Effector memory CD4-positive, alpha-beta T cell (primary cell): ENCODE measurements at regions not wholly inside any gene's neighbourhood (a gene's known extent, or its start where the extent isn't known, plus 50 kb on each side); places are given as distances from the start of the nearest gene placed in this dataset.

Source experiments
- DNase-seq, 3 donors: peaks; one replicate each; pipeline ENCODE4 v3.0.0-alpha.2; 2020
- H3K27ac ChIP-seq: 2 replicates; pipeline ENCODE4 v1.7.0; 2013; ENCODE audit warnings: mild to moderate bottlenecking, low read length, moderate library complexity; ENCODE audit not compliant: insufficient read depth, poor library complexity, severe bottlenecking
- H3K27me3 ChIP-seq: replicated peaks from 2 replicates; pipeline ENCODE4 v1.7.0; 2013; ENCODE audit warnings: mild to moderate bottlenecking, low read length; ENCODE audit not compliant: insufficient read depth, control insufficient read depth, poor library complexity, severe bottlenecking
- H3K36me3 ChIP-seq: 2 replicates; pipeline ENCODE4 v1.7.0; 2013; ENCODE audit warnings: mild to moderate bottlenecking, low read length, moderate library complexity; ENCODE audit not compliant: control insufficient read depth, insufficient read depth
- H3K4me1 ChIP-seq: 2 replicates; pipeline ENCODE4 v1.7.0; 2013; ENCODE audit warnings: low read length, mild to moderate bottlenecking; ENCODE audit not compliant: control insufficient read depth, insufficient read depth, poor library complexity, severe bottlenecking
- H3K4me3 ChIP-seq: 2 replicates; pipeline ENCODE4 v1.7.0; 2013; ENCODE audit warnings: low read length, low read depth, mild to moderate bottlenecking; ENCODE audit not compliant: insufficient read depth, poor library complexity, severe bottlenecking
- H3K9me3 ChIP-seq: 2 replicates; pipeline ENCODE4 v1.7.0; 2013; ENCODE audit warnings: mild to moderate bottlenecking, low read length, moderate library complexity; ENCODE audit not compliant: control insufficient read depth

DNA sequence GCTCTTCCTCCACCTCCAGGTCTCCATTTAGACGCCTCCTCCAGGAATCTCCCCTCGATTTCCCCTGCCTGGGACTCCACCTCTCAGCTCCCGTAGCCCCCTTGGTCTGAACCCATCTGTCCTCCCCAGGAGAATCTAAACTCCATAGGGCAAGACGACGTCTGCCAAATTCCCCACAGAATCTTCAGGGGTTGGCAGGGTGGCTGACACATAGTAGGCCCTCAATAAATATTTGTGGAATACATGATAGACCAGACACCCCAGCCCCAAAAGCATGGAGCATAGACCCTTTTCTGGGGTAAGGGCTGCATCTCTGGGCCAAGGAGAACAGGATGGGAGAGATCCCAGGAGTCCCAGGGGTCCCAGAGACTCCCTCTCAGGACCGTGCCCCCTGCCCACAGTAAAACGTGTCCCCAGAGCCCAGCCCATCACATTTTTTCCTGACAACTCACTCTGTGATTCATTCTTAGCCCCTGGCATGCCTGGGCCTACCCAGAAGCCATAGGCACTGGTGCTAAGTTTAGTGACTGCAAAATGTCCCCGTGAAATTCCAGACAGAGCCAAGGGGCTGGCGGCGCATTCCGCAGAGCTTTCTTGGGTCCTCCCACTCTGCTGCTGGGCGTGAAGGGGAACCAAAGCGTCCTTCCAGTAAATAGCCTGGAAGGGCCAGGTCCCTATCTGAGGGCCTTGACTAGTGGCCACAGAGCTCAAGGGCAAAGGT, 78.0 kb upstream of the SLC6A6 start:
- Histone ChIP-seq H3K4me1 (no peaks in the 10 kb centered on the region), H3K36me3 (no peaks in the 10 kb centered on the region), H3K27ac (no peak overlapping the region), H3K9me3 (no peaks in the 10 kb centered on the region), H3K4me3 (no peak overlapping the region), H3K27me3 (no peaks in the 10 kb centered on the region)
- DNase-seq, result no peak

GRCh38 chr3:14328422-14328821, 74.0 kb upstream of the SLC6A6 start:
- no peak overlapping the region for H3K27ac ChIP-seq
- DNase-seq, result no peak
- H3K4me3 ChIP-seq, result no peak overlapping the region
- no peaks in the 10 kb centered on the region for H3K9me3 ChIP-seq
- H3K36me3 ChIP-seq, result no peaks in the 10 kb centered on the region
- no peaks in the 10 kb centered on the region for H3K4me1 ChIP-seq
- H3K27me3 ChIP-seq, result no peaks in the 10 kb centered on the region

DNA sequence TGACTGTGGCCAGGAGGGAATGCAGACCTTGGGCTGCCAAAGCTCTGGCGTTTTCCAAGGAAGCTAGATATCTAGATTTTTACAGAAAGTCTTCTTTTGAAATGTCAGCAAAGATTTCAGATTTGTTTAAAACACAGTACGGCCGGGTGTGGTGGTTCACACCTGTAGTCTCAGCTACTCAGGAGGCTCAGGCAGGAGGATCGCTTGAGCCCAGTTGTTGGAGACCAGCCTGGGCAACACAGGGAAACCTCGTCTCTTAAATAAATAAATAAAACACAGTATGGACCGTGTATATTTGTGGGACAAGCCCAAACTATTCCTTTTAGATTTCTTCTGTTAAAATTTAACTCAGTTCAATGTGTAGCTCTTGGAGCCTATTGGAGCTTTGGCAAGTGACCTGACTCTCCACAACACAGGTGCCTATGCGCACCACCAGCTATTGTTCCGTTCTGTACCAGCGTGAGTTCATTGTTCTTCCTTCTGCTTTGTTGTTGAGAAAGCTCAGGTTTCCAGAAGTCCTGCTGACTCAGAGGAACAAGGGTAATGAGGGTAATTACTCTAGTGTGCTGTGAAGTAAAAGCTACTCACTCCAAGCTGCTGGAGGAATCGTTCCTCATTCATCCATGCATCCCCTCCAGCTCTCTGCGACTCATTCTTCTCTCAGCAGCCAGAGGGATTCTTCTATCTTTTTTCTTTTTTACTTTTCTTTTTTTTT, 73.1 kb upstream of the SLC6A6 start:
- no peaks in the 10 kb centered on the region for H3K9me3 ChIP-seq
- no peak overlapping the region for H3K27ac ChIP-seq
- no peak overlapping the region for H3K4me3 ChIP-seq
- DNase-seq, result no peak
- H3K4me1 ChIP-seq, result no peaks in the 10 kb centered on the region
- H3K36me3 ChIP-seq, result no peaks in the 10 kb centered on the region
- H3K27me3 ChIP-seq, result no peaks in the 10 kb centered on the region

DNA sequence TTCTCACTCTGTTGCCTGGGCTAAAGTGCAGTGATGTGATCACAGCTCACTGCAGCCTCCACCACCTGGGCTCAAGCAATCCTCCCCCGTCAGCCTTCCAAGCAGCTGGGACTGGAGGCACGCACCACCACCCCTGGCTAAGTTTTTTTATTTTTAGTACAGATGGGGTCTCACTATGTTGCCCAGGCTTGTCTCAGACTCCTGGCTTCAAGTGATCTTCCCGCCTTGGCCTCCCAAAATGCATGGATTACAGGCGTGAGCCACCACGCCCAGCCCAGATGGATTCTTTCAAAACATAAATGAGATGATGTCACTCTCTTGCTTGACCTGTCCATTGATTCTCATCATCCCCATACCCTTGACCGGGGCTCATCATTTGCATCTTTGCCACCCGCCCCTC, 72.6 kb upstream of the SLC6A6 start:
- Histone ChIP-seq H3K36me3 (no peaks in the 10 kb centered on the region), H3K9me3 (no peaks in the 10 kb centered on the region), H3K27me3 (no peaks in the 10 kb centered on the region), H3K4me3 (no peak overlapping the region), H3K27ac (no peak overlapping the region), H3K4me1 (no peaks in the 10 kb centered on the region)
- DNase-seq, result no peak

- H3K27me3 ChIP-seq, result no peaks in the 10 kb centered on the region
- no peak for DNase-seq
- no peaks in the 10 kb centered on the region for H3K4me1 ChIP-seq
- no peaks in the 10 kb centered on the region for H3K9me3 ChIP-seq
- no peak overlapping the region for H3K27ac ChIP-seq
- H3K4me3 ChIP-seq, result no peak overlapping the region
- no peaks in the 10 kb centered on the region for H3K36me3 ChIP-seq
These were observed 71.9 kb upstream of the SLC6A6 start for GRCh38 chr3:14330508-14330907.

- Histone ChIP-seq H3K27ac (no peak overlapping the region), H3K4me3 (no peak overlapping the region), H3K27me3 (no peaks in the 10 kb centered on the region), H3K4me1 (no peaks in the 10 kb centered on the region), H3K9me3 (no peaks in the 10 kb centered on the region), H3K36me3 (no peaks in the 10 kb centered on the region)
- no peak for DNase-seq
These were observed 71.2 kb upstream of the SLC6A6 start for GRCh38 chr3:14331251-14331650.

GRCh38 chr3:14332392-14332791, 70.0 kb upstream of the SLC6A6 start:
- no peaks in the 10 kb centered on the region for H3K36me3 ChIP-seq
- no peaks in the 10 kb centered on the region for H3K27me3 ChIP-seq
- no peaks in the 10 kb centered on the region for H3K4me1 ChIP-seq
- no peak overlapping the region for H3K4me3 ChIP-seq
- no peak for DNase-seq
- no peak overlapping the region for H3K27ac ChIP-seq
- H3K9me3 ChIP-seq, result no peaks in the 10 kb centered on the region

GRCh38 chr3:14333215-14333614, 69.2 kb upstream of the SLC6A6 start:
- H3K4me3 ChIP-seq, result no peak overlapping the region
- H3K9me3 ChIP-seq, result no peaks in the 10 kb centered on the region
- no peaks in the 10 kb centered on the region for H3K36me3 ChIP-seq
- H3K4me1 ChIP-seq, result no peaks in the 10 kb centered on the region
- no peaks in the 10 kb centered on the region for H3K27me3 ChIP-seq
- no peak overlapping the region for H3K27ac ChIP-seq
- DNase-seq, result no peak

- Histone ChIP-seq H3K4me1 (no peaks in the 10 kb centered on the region), H3K36me3 (no peaks in the 10 kb centered on the region), H3K27me3 (no peaks in the 10 kb centered on the region), H3K27ac (no peak overlapping the region), H3K9me3 (no peaks in the 10 kb centered on the region), H3K4me3 (no peak overlapping the region)
- DNase-seq, result no peak
These were observed 68.8 kb upstream of the SLC6A6 start for GRCh38 chr3:14333621-14334020.

GRCh38 chr3:14334136-14334535, 68.3 kb upstream of the SLC6A6 start:
- Histone ChIP-seq H3K4me1 (no peaks in the 10 kb centered on the region), H3K9me3 (no peaks in the 10 kb centered on the region), H3K4me3 (no peak overlapping the region)

More at GRCh38 chr3:14334136-14334535, 68.3 kb upstream of the SLC6A6 start:
- no peak for DNase-seq
- Histone ChIP-seq H3K36me3 (no peaks in the 10 kb centered on the region), H3K27ac (no peak overlapping the region), H3K27me3 (no peaks in the 10 kb centered on the region)
